Prostate gland (tissue), 2 donors: ENCODE measurements at regions not wholly inside any gene's neighbourhood (a gene's known extent, or its start where the extent isn't known, plus 50 kb on each side); places are given as distances from the start of the nearest gene placed in this dataset.

Experiments
- CTCF ChIP-seq, 4 experiments: fragments of 200-600 bp in 2 of 4; fragments of 450-650 bp in 2 of 4; sonication (generic) in 2 of 4; IDR thresholded peaks; 1 replicate in 3 of 4; 2 replicates in 1 of 4; pipeline ENCODE4 v1.5.1; 2016 to 2019; ENCODE audit warnings: antibody characterized with exemption in 4 of 4, mild to moderate bottlenecking in 2 of 4, moderate library complexity in 2 of 4
- POLR2AphosphoS5 ChIP-seq: sonication (generic); formaldehyde crosslinking; IDR thresholded peaks from one replicate; pipeline ENCODE4 v1.6.1; 2017; ENCODE audit warnings: antibody characterized with exemption

GRCh38 chr12:58621126-58621525 is 299.2 kb downstream of the LRIG3 start:
- TF ChIP-seq CTCF (IDR thresholded peaks at IDR 0.05) (no peak), POLR2AphosphoS5 (no peak)
